GM21619 (cell line): ENCODE measurements at regions not wholly inside any gene's neighbourhood (a gene's known extent, or its start where the extent isn't known, plus 50 kb on each side); places are given as distances from the start of the nearest gene placed in this dataset.

Experiments
- ATAC-seq: cut with Tn5 transposase; IDR thresholded peaks from one replicate; pipeline ENCODE4 v1.9.1; 2021; ENCODE audit not compliant: unreplicated experiment

DNA sequence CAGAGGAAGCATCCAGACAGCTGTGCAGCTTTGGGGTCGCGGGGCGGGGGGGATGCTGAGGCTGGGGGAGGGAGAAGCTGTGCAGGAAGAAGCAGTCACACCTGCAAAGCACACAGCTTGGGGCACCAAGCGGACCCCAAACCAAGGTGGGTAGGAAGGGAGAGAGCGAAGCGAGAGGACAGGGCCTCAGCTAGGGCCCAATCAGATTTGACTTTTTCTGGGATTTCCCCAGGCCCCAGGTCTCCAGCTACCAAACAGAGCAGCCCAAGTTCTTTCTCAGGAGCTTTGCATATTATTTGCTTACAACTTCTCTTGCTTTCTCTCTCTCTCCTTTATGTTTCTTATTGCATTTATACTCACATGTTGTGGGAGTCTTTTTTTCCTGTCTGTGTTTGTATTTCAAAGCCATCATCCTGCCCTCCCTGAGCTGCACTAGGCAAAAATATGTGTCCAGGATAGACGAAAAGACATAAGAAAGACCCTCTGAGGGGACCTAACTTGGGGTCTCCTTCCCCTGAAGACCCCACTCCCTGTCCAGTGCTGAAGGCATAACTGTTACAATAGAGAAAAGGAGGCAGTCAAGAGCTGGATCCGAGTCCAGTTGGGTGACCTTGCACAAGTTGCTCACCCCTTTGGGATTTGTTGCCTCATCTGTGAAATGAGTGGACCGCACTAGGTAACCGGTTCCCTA, 50.6 kb upstream of the SMNDC1 start:
- peak; percentile 37 for ATAC-seq

DNA sequence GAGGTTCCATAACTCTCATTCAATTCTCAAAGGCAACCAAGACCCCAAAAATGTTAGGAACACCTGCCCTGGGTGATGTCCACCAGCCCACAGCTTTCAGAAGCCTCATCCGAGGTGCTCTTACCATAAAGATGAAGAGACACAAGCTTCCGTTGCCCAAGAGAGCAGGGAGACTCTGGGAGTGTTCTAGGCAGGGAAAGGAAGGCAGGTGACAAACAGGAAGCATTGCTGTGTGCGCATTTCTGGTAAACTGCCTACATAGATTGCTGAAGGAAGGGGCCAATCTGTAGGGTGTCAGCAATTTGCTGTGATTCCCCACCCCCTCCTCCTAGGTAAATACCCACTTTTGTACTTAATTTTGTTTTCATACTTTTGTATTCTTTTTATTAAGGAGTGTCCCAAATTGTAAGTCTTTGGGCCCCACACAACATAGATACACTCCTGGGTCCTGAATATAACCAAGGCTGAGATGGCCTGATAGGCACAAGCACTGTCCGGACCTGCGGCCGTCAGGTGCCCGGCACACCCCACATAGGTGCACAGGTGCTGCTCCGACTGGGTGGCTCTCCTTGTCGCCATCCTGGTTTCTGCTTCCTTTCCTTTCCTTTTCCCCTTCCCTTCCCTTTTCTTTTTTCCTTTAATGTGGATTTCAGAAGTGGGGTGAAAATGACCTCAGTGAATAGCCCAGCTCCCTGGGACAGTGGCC, 51.4 kb upstream of the SMNDC1 start:
- peak; percentile 14 for ATAC-seq

DNA sequence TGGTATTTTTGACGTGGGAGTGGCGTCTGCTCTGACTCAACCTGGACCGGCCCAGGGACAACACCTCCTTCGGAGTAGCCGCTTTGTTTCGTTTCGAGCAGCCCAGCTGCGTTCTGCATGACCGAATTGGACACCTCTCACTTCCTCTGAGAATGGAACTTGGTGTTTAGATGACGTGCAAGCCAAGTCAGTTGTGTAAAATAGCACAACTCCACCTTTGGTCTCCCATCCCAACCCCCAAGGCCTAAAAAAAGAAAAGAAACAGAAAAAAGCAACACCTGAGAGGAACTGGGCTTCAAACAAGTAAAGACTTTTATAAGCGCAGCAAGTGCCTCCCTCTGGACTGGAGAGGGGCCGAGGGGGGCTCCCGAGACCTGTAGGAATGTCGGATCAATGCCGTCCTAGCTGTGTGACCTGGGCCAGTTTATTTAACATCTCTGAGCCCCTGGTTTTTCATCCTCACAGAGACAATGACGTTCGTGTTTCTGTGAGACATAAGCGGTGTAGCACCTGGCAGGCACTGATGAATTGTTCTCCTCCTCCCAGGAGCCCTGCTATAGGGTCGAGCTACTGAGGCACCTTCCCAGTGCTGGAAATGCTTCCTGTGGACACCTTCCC, 52.0 kb upstream of the SMNDC1 start:
- ATAC-seq, result peak; percentile 76

DNA sequence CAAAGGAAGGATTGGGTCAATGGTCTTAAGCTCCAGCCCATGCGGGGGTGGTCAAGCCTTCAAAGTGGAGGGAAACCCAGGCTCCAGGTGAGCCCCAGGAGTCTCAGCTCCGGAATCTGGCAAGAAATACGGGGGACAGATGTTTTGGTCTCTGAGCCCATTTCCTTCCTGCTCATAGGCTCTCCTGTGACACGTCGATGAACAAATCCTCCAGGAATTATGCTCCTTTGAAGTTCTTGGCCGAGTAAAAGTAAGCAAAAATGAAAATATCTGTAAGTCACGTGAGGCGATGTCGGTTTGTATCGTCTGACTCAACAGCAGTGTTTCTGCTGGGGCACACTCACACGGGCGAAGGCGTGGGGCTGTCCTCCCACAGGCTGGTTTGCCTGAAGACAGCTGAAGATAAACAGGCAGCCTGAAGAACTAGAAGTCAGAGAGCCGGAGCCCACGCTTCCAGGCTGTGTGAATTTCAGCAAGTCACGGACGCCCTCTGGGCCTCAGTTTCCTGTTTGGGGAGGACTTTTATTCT, 52.6 kb upstream of the SMNDC1 start:
- no peak for ATAC-seq

DNA sequence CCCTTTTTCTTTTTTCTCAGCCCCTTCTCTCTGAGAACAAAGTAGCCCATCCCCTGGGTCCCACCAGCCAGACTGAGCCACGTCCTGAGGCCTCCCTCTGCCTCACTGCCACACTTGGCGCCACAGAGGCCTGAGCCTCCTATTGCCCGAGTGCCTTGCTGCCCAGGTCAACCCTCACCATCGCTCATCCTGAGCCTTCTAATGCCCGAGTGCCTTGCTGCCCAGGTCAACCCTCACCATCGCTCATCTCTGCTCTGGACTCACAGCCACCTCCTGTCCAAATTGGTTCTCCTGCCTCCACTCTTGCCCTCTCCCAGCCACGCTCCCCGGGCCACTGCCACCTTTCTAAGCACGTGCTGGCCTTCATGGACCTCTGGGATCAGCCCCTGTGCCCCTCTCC, 53.2 kb upstream of the SMNDC1 start:
- no peak for ATAC-seq

DNA sequence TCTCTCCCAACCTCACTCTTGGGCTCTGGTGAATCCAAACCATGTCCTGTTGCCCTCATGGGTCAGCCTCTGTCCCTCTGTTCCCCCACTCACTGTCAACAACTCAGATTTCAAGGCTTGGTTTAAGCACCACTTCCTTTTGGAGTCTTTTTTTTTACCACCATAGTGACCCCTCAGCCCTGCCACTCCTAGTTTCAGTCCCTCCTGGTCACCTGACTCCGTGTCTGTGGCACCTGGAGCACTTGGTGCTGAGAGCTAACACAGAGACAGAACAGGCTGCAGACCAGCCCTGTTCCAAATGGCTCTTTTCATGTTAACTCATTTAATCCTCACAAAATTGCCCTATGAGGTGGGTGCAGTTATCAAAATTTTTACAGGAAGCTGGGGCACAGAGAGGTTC, 53.6 kb upstream of the SMNDC1 start:
- ATAC-seq, result no peak

DNA sequence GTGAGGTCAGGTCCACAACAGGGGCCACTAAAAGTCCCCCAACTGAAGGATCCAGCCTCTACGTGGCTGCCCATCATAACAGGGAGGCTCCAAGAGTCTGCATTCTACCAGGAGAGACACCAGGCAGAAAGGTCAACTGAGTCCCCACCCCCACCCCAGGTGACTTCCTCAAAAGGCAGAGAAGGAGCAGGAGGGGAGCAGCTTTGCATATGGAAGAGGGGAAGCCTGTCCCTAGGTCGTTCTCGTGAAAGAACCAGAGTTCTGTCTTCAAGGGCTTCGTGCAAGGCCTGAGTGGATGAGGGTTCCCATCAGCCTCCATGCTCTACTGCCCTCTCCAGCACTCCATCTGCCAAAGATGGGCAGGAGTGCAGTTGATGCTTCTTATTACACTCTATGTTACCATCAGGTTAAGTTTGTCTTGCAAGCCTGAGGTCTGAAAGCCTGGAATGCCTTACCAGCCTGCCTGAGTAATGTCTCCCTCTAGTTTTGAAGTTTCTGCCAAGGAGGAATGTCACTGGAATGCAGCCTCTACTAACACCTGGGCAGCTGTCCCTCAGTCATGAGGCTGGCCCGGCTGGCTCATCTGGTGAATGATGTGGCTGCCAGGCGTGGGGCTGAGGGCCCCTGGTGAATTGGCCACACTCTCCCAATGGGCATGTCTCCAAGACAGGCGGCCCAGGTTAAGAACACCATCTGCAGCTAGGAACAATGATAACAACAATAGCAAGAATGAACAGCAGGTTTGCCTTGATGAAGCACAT, 54.3 kb upstream of the SMNDC1 start:
- ATAC-seq, result no peak

DNA sequence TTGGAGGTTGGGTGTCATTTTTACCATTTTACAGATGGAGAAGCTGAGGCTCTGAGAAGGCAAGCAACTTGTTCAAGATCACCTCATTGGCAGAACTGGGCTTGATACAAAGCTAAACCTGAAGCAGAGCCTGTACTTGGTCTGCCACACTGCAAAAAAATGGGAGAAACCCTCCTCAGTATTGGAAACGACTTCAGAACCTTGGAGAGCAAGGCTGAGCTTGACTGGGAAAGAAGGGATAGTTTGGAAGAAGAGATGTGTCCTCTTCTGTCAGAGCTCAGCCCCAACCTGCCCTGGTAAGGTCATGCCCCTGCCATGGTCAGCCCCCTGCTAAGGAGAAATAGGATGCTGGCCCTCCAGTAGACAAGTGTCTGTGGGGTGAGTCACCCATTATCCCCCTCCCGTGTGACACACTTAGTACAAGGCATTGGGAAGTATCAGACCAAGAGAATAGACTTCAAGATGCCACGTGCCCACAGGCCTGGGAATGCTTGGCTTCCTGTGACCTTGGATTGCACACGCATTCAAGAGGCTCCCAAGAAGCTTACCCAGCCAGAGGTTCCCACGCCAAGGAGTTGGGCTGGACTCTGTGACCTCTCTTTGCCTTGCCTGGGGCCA, 56.2 kb upstream of the SMNDC1 start:
- ATAC-seq, result no peak

DNA sequence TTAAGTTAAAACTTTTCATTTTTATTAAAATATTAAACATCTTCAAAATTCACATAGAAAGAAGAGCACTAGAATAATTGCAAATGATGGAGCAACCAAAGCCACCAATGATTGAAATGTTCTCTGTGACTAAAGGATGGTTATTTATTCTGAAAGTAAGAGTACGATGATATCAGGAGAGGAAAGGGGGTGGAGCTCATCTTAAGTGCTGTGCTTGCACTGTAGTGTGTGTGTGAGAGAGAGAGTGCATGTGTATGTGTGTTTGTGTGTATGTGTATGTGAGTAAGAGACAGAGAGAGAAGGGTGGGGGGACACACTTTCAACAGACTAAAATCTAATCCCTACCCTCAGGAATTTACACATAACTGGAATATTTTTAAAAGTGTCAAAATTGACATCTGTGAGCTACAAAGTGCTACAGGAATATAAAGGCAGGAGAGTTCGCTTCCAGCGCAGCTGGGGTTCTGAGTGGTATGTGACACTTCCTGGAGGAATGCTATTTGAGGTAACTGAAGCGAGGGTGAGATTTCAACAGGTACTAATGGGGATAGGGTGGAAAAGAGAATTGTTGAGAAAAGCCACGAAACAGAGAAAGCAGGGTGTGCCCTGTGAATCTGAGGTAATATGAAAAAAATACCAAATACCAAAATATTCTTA, 57.2 kb upstream of the SMNDC1 start:
- no peak for ATAC-seq

DNA sequence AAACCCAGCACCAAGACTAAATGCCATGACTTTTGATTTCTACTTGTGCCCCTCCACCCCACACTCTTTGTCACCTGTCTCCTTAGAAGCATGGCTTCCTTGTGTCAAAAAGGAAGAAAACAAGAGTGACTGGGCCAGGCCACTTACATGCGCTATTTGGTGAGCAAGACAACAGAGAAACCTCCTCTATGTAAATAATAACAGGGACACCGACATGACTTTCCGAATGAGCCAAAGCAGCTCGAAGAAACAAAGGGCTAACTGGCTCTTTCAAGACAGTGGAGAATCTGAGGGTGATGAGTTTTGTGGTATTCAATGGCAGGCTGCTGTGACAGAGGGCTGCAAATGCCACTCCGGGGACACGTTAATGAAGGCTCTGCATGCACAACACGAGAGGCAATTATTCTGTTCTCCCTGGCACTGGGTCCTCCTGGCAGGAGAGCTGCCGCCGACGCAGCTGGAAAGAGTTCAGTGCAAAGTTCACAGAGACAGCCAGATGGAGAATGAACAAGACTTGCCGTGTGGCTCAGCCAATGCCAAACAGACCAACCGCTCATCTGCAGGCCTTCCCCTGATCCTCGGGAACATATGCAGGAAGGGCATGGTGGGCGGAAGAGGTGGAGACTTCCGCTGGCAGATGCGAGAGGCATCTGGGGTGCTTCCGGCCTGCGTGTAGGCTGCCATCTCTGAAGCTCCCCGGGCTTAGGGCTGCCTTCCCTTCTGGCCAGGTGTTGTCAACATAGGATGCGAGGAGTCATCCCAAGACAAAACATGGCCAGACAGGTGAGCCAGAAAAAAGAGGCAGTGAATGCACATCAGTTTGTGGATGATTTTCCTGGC, 59.1 kb upstream of the SMNDC1 start:
- ATAC-seq, result no peak

DNA sequence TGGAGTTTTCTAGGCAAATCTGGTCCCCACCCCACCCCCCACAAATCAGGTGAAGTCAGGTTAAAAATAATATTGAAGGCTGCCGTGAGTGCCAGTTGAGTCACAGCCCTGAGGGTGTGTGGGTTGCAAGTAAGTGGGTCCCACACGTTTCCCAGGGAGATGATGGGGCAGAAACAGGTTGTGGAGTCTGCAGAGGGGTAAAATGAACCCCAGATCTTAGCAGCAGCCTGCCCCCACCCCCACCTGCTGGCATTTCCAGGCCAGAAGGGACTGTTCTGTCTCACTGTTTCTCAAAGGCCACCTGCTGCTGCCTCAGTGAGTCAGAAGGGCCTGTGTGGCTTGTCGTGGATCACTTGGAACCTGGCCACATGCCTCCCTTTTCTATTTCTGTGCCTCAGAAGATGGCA, 59.8 kb upstream of the SMNDC1 start:
- ATAC-seq, result no peak

DNA sequence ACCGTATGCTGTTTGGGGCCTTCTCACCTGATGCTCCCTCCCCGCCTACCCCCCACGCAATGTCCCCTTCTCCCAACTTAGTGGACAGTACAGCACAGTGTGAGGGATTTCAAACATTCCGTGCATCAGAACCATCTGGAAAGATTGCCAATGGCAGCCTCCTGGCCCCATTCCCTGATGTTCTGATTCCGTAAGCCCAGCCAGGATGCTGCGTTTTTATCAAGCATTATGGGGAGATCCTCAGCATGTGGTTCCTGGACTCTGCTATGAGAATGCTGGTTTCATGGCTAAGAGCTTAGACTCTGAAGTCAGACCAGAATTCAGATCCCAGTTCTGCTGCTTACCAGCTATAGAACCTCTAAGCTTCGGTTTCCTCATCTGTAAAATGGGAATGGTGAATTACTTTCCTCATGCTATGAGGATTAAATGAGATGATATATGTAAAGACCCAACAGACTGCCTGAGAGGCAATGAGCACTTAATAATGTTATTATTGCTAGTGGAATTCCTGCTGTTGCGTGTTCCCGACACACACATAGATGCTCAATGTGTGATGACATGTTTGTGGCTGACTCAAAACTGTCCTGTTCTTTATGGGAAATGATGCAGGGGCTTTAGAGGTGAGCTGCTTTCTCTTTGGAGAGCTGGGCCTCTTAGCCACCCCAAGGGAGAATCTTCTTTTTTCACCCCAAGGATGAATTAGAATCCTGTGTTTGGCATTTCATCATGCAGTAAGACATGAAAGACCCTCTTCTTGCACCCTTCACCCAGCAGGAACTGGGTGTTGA, 60.8 kb upstream of the SMNDC1 start:
- ATAC-seq, result no peak

DNA sequence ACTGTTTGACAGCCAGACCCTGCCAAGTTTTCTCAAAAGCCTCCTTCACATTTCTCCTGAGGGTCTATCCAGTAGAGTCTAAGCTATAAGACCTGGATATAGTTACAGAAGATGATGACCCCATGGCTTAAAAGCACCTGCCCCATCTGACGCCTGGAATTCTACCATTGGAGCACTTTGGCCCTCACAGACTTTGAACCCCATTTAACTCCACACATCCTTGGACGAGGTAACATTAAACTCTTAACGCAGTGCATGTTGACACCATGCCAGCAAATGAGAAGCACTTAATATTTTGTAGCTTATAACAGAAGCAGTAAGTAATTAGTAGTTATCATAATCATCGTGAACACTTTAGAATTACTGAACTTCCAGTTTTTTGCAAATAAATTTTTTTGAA, 61.9 kb upstream of the SMNDC1 start:
- no peak for ATAC-seq

DNA sequence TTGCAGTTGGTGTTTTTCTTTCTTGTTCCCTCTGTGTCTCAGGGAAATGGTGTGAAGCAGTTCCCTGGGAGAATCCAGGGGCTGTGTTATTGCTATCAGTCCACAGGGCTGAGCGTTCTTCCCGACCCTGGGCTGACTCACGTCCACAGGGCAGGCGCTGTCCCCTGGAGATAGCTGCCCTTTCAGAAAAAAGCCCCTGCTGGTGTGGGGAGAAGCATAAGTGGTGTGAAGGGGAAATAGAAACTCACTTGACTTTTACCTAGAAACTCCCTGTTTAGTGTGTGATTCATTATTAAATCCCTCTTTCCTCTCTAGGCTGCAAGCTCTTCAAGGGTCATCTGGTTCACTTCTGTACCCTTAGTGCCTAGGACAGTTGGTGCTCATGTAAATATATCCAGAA, 63.3 kb upstream of the SMNDC1 start:
- ATAC-seq, result peak; percentile 72

DNA sequence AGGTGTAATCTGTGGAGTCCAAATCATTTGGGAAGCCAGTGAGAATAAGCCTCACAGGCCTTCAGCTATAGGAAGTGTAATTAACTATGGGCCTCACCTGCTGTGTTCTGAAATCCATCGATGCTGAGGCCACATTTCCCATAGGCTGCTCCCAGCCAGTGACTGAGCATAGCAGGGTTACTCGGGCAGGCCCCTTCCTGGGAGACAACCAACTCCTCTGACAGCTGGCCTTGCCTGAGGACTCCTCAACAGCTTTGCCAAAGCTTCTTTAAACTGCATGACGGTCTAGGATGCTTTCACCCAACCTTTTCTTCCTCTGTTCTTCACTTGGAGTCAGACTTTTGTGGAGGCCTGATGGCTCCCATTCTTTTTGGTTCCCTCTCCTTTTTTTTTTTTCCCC, 63.8 kb upstream of the SMNDC1 start:
- ATAC-seq, result peak; percentile 11

DNA sequence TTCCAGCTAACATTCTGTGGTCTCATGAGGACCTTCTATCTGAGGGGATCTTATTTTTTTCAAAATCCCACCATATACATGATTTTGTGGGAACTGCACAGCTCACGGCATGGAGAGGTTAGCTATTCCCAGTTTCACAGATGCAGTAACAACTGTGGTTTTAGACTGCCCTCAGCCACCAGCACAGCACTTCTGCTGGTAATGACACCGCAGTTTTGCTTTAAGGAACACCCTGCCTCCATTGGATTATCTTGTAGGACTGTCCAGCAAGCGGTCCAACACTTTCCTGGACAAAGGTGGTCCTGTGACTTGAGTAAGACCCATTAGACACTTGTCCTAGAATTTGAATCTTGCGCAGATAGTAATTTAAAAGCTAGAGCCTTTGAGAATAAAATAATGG, 65.3 kb upstream of the SMNDC1 start:
- ATAC-seq, result no peak

DNA sequence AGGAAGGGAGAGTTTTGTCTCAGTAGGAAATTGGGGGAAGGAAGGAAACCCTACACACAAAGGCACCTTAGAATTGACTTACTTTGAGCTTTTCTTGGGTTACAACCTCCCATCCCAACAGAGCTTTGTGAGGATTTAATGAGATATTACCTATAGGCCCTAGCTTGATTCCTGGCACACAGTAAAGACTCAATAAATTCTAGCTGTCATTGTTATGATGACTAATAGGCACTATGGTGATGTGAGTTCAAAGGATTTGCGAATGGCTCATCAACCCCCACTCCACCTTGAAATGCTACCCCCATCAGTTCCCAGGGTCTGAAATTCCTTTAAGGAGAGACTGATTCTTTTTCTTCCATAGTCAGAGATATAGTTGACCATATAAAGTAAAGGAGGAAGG, 67.9 kb upstream of the SMNDC1 start:
- no peak for ATAC-seq

DNA sequence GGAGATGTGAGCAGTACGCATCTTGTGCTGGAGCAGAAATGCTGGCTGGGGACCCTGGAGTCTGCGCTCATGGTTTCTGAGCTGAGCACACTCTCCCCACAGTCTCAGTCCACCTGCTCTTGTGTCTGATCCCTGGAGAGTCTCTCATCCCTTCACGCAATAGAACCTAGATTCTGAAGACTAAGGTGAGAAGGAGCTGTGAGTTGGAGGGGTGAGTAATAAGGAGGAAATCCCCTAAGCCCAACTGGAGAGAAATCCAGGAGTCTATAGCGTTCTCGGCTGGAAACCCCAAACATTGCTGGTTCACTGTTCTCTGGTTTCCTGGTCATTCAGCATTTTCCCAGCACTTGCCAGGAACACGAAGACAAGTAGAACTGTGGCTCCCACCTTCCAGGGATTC, 68.3 kb upstream of the SMNDC1 start:
- no peak for ATAC-seq
